NT2/D1 (cell line): ENCODE measurements at regions not wholly inside any gene's neighbourhood (a gene's known extent, or its start where the extent isn't known, plus 50 kb on each side); places are given as distances from the start of the nearest gene placed in this dataset.

Experiments used
- YY1 ChIP-seq: IDR thresholded peaks from 2 replicates; pipeline ENCODE4 v1.6.1; 2011; ENCODE audit not compliant: insufficient read length, insufficient read depth
- ZNF274 ChIP-seq: IDR thresholded peaks from 2 replicates; pipeline ENCODE4 v1.6.1; 2011; ENCODE audit warnings: mild to moderate bottlenecking, low read depth, low read length

DNA sequence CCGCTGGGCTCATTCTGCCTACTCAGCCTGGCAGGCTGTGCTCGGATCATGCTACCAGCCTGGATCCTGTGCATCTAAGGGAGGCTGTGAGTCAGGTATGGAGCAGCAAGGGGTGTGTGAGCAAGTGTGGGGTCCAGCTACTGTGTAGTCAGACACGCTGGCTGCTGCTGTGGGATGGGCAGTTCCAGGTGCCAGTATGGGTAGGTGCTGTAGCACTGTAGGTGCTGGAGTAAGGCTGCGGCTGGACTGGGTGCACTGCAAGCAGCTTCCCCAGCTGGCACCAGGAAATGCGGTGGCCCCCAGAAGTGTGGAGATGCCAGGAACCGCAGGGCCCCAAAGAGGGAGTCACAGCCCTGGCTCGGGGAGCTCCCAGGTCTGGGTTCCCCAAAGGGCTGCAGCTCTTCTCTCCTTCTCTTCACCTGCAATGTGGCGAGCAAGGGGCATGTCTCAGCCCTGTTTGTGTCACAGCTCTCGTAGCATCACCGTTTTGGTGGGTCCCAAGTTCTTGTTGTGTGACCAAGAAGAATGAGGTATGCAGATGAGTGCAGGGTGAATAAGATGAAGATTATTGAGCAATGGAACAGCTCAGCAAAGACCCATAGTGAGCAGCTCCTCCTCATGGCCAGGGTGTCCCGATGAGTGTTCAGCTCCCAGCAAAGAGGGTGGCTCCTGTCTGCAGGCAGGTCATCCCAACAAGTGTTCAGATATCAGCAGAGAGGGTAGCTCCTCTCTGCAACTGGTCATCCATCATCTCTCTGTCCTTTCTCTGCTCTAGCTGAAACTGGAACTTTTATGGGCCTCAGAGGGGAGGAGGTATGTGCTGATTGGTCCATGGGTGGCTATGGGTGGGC lies 462.9 kb downstream of the TBC1D22A start:
- no peak for TF ChIP-seq YY1
- no peak for TF ChIP-seq ZNF274
